Spleen (tissue), 11 donors: ENCODE measurements at regions not wholly inside any gene's neighbourhood (a gene's known extent, or its start where the extent isn't known, plus 50 kb on each side); places are given as distances from the start of the nearest gene placed in this dataset.

Experiments used
- DNase-seq: peaks from one replicate; pipeline ENCODE4 v3.0.0-alpha.2; 2020
- H3K27ac ChIP-seq, 8 donors: fragments of 200-600 bp; sonication (generic) in 7 of 8; 1 replicate in 4 of 8; 2 replicates in 4 of 8; pipeline versions ENCODE4 v1.5.0 to v1.8.0; 2016 to 2021; ENCODE audit warnings: inconsistent platforms in 4 of 8, mild to moderate bottlenecking in 4 of 8, moderate library complexity in 1 of 8
- H3K27me3 ChIP-seq, 7 donors: fragments of 200-600 bp; sonication (generic) in 6 of 7; replicated peaks in 1 of 7; 1 replicate in 4 of 7; 2 replicates in 3 of 7; pipeline versions ENCODE4 v1.5.0 to v1.8.0; 2016 to 2021; ENCODE audit warnings: inconsistent platforms in 3 of 7, mild to moderate bottlenecking in 1 of 7
- H3K36me3 ChIP-seq, 6 donors: fragments of 200-600 bp; sonication (generic) in 5 of 6; 1 replicate in 4 of 6; 2 replicates in 2 of 6; pipeline versions ENCODE4 v1.5.0 to v1.8.0; 2016 to 2021; ENCODE audit warnings: inconsistent platforms in 2 of 6
- H3K4me1 ChIP-seq, 6 donors: fragments of 200-600 bp; sonication (generic) in 5 of 6; 1 replicate in 3 of 6; 2 replicates in 3 of 6; pipeline versions ENCODE4 v1.5.0 to v1.8.0; 2016 to 2021; ENCODE audit warnings: inconsistent platforms in 3 of 6
- H3K4me3 ChIP-seq, 8 donors: fragments of 200-600 bp; sonication (generic) in 7 of 8; 1 replicate in 4 of 8; 2 replicates in 4 of 8; pipeline versions ENCODE4 v1.5.0 to v1.8.0; 2016 to 2021; ENCODE audit warnings: inconsistent platforms in 4 of 8, mild to moderate bottlenecking in 4 of 8, moderate library complexity in 2 of 8
- H3K9me3 ChIP-seq, 8 donors: fragments of 200-600 bp; sonication (generic) in 7 of 8; 1 replicate in 4 of 8; 2 replicates in 4 of 8; pipeline versions ENCODE4 v1.5.0 to v1.8.0; 2016 to 2021; ENCODE audit warnings: inconsistent platforms in 4 of 8
- CTCF ChIP-seq, 11 experiments: fragments of 200-600 bp in 7 of 11; fragments of 450-650 bp in 4 of 11; sonication (generic) in 4 of 11; IDR thresholded peaks in 8 of 11; conservative IDR thresholded peaks in 3 of 11; 1 replicate in 7 of 11; 2 replicates in 4 of 11; pipeline versions ENCODE4 v1.4.0 to v1.8.0; 2016 to 2021; ENCODE audit warnings: antibody characterized with exemption in 11 of 11, inconsistent platforms in 4 of 11, mild to moderate bottlenecking in 1 of 11
- POLR2A ChIP-seq, 3 donors: fragments of 450-650 bp; IDR thresholded peaks; one replicate each; pipeline ENCODE4 v1.5.1; 2017; ENCODE audit warnings: antibody characterized with exemption in 3 of 3, mild to moderate bottlenecking in 1 of 3
- POLR2AphosphoS5 ChIP-seq, 3 donors: sonication (generic); formaldehyde crosslinking; IDR thresholded peaks; one replicate each; pipeline ENCODE4 v1.5.1; 2017; ENCODE audit warnings: antibody characterized with exemption in 3 of 3
- WGBS, 5 donors: extraction: QIAGEN DNeasy Blood & Tissue Kit in 3 of 5; methylation state at CpG; one replicate each; pipeline versions ENCODE4 v1.1.5 to v1.1.7; 2013 to 2018; 5-methylcytosine and 5-hydroxymethylcytosine counted together
- intact Hi-C: fragments of 100-400 bp; cut with DNase I; formaldehyde crosslinking; loops from one replicate; pipeline ENCODE4 v1.15.0; 2023; ENCODE audit warnings: low total_unique reads
- donor health status: healthy with polysubstance abuse.
- donor health status: DM: no; HTN: no; CAD: no; lungs with moderate emphysema.
- donor health status: DM: no; HTN: no; CAD: no.
- donor health status: Bipolar disorder and iron deficiency.
- donor health status: healthy.
- donor health status: DM: no; HTN: no; CAD: no.
- donor health status: DM: yes; HTN: yes; CAD: no.

- intact Hi-C loops = no loop called here
- H3K27ac ChIP-seq = no peak overlapping the region
- H3K4me3 ChIP-seq = no peak overlapping the region
- 83 to 96% (median 90%) methylated on average over 2 of the region's 2 CpGs for WGBS, 5 donors
- no peak for TF ChIP-seq POLR2AphosphoS5 (IDR thresholded peaks at IDR 0.05)
- TF ChIP-seq CTCF (IDR thresholded peaks at IDR 0.05 in 8 of 11, conservative IDR thresholded peaks at IDR 0.05 in 3 of 11) = no peak
- TF ChIP-seq POLR2A (IDR thresholded peaks at IDR 0.05) = no peak
- H3K9me3 ChIP-seq = no peaks in the 10 kb centered on the region
- no peaks in the 10 kb centered on the region for H3K36me3 ChIP-seq
- peaks cover 0 to 14% (median 0%) of the 10 kb centered on the region in 6 donors for H3K4me1 ChIP-seq
- DNase-seq = no peak
- H3K27me3 ChIP-seq = no peaks in the 10 kb centered on the region
These were observed 79.3 kb upstream of the CAMK2D start for GRCh38 chr4:113840861-113841260.

GRCh38 chr4:113838460-113838859, 76.9 kb upstream of the CAMK2D start:
- intact Hi-C loops = no loop called here
- H3K27me3 ChIP-seq = no peaks in the 10 kb centered on the region
- no peaks in the 10 kb centered on the region for H3K36me3 ChIP-seq
- H3K27ac ChIP-seq = peak overlapping the region in 2 of 8 donors; percentile 11 to 39
- H3K4me3 ChIP-seq = no peak overlapping the region
- 75 to 86% (median 86%) methylated on average over 2 of the region's 2 CpGs for WGBS, 5 donors
- no peak for DNase-seq
- no peaks in the 10 kb centered on the region for H3K9me3 ChIP-seq
- peaks cover 0 to 14% (median 0%) of the 10 kb centered on the region in 6 donors for H3K4me1 ChIP-seq
- no peak for TF ChIP-seq CTCF (IDR thresholded peaks at IDR 0.05 in 8 of 11, conservative IDR thresholded peaks at IDR 0.05 in 3 of 11)
- TF ChIP-seq POLR2A (IDR thresholded peaks at IDR 0.05) = no peak
- no peak for TF ChIP-seq POLR2AphosphoS5 (IDR thresholded peaks at IDR 0.05)

- Histone ChIP-seq H3K4me3 (no peak overlapping the region), H3K27me3 (no peaks in the 10 kb centered on the region), H3K4me1 (peaks cover 0 to 14% (median 0%) of the 10 kb centered on the region in 6 donors), H3K9me3 (no peaks in the 10 kb centered on the region), H3K36me3 (no peaks in the 10 kb centered on the region), H3K27ac (peak overlapping the region in 4 of 8 donors; percentile 9 to 41 (median 25))
- no peak for DNase-seq
- TF ChIP-seq CTCF (IDR thresholded peaks at IDR 0.05 in 8 of 11, conservative IDR thresholded peaks at IDR 0.05 in 3 of 11) = no peak
- TF ChIP-seq POLR2AphosphoS5 (IDR thresholded peaks at IDR 0.05) = no peak
- no peak for TF ChIP-seq POLR2A (IDR thresholded peaks at IDR 0.05)
- intact Hi-C loops = no loop called here
- 26 to 46% (median 38%) methylated on average over 1 of the region's 1 CpG for WGBS, 5 donors
These were observed 75.9 kb upstream of the CAMK2D start for GRCh38 chr4:113837397-113837796.

- H3K27ac ChIP-seq = no peak overlapping the region
- H3K27me3 ChIP-seq = no peaks in the 10 kb centered on the region
- no peaks in the 10 kb centered on the region for H3K9me3 ChIP-seq
- H3K4me1 ChIP-seq = peaks cover 0 to 14% (median 0%) of the 10 kb centered on the region in 6 donors
- WGBS, 5 donors = 47 to 87% (median 67%) methylated on average over 1 of the region's 1 CpG
- no peak for TF ChIP-seq CTCF (IDR thresholded peaks at IDR 0.05 in 8 of 11, conservative IDR thresholded peaks at IDR 0.05 in 3 of 11)
- TF ChIP-seq POLR2AphosphoS5 (IDR thresholded peaks at IDR 0.05) = no peak
- TF ChIP-seq POLR2A (IDR thresholded peaks at IDR 0.05) = no peak
- intact Hi-C loops = no loop called here
- no peak for DNase-seq
- no peaks in the 10 kb centered on the region for H3K36me3 ChIP-seq
- no peak overlapping the region for H3K4me3 ChIP-seq
These were observed 73.5 kb upstream of the CAMK2D start for GRCh38 chr4:113835005-113835404.
